ENCODE measurements at regions not wholly inside any gene's neighbourhood (a gene's known extent, or its start where the extent isn't known, plus 50 kb on each side); places are given as distances from the start of the nearest gene placed in this dataset.

GRCh38 chrX:36897690-36898089 lies 110.5 kb upstream of the FAM47C start:
- TF ChIP-seq ZNF384 (IDR thresholded peaks at IDR 0.05) (no peak), FOXM1 (IDR thresholded peaks at IDR 0.05; ENCODE audit: borderline replicate concordance) (no peak), SUZ12 (IDR thresholded peaks at IDR 0.05) (no peak), BHLHE40 (IDR thresholded peaks at IDR 0.05; ENCODE audit: borderline replicate concordance) (no peak), ARNT (IDR thresholded peaks at IDR 0.05) (no peak), SP1 (IDR thresholded peaks at IDR 0.05) (no peak), LEF1 (IDR thresholded peaks at IDR 0.05; ENCODE audit: borderline replicate concordance) (no peak), NFRKB (IDR thresholded peaks at IDR 0.05) (no peak)
